Mucosa of stomach (tissue), 1 donor: ENCODE measurements at regions not wholly inside any gene's neighbourhood (a gene's known extent, or its start where the extent isn't known, plus 50 kb on each side); places are given as distances from the start of the nearest gene placed in this dataset.
A peak's percentile ranks its signal among the peaks of the same experiment; 100 is the strongest.
"Not testable (repeated sequence)": the region's sequence is repeated elsewhere in the genome, so short reads cannot be mapped to it uniquely, and the experiment has no call there.

Experiments
- H3K27me3 ChIP-seq: one replicate; pipeline ENCODE4 v1.7.0; 2013; ENCODE audit warnings: mild to moderate bottlenecking, low read length; ENCODE audit not compliant: control insufficient read depth, insufficient read depth
- H3K36me3 ChIP-seq: one replicate; pipeline ENCODE4 v1.7.0; 2013; ENCODE audit warnings: low read length; ENCODE audit not compliant: control insufficient read depth, insufficient read depth
- H3K4me1 ChIP-seq: one replicate; pipeline ENCODE4 v1.7.0; 2013; ENCODE audit warnings: mild to moderate bottlenecking, low read length; ENCODE audit not compliant: control insufficient read depth, insufficient read depth
- H3K4me3 ChIP-seq: one replicate; pipeline ENCODE4 v1.7.0; 2013; ENCODE audit warnings: low read length
- H3K9ac ChIP-seq: one replicate; pipeline ENCODE4 v1.7.0; 2013; ENCODE audit warnings: mild to moderate bottlenecking, low read length, moderate library complexity
- H3K9me3 ChIP-seq: one replicate; pipeline ENCODE4 v1.7.0; 2013; ENCODE audit warnings: mild to moderate bottlenecking, low read length, moderate library complexity; ENCODE audit not compliant: control insufficient read depth
- donor health status: Pancreatic carcinoma.

DNA sequence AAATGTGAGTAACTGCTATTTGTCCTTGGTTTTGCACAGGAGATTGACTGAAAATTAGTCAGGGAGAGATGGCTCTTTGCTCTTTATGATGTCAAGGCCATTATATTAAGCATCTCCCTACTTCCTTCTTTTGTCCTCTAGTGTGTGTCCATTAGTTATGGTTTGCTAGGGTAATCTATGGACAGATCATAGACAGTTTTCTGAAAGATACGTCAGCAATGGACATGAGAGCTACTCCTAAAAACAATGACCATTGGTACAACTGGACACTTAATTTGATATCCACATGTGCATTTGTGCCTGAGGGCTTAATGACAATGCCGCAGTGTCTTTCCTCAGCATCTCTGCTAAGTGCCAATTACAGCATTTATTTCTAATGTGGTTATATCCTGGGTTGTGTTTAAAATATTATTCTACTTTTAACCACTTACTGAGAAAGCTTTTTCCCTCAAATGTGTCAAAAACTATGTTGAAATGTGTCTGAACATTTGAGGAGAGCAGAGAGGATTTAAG is 218.2 kb upstream of the RFX3 start:
- Histone ChIP-seq H3K27me3 (no peaks in the 10 kb centered on the region), H3K4me3 (no peak overlapping the region), H3K9ac (no peak overlapping the region), H3K9me3 (no peaks in the 10 kb centered on the region), H3K36me3 (no peaks in the 10 kb centered on the region), H3K4me1 (no peaks in the 10 kb centered on the region)

DNA sequence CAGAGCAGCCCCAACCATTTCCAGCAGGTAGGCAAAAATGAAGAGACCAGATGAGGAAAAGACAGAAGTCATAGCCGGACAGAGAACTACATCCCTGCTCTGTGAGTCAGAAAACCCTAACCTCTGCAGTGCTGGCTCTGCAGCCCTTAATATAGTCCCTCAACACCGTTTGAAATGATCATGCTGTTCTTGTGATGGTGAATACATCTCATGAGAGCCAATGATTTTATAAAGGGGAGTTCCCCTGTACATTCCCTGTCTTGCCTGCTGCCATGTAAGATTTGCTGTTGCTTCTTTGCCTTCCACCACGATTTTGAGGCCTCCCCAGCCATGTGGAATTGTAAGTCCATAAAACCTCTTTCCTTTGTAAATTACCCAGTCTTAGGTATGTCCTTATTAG is 216.8 kb upstream of the RFX3 start:
- H3K27me3 ChIP-seq, result no peaks in the 10 kb centered on the region
- no peak overlapping the region for H3K4me3 ChIP-seq
- no peak overlapping the region for H3K9ac ChIP-seq
- no peaks in the 10 kb centered on the region for H3K4me1 ChIP-seq
- no peaks in the 10 kb centered on the region for H3K9me3 ChIP-seq
- no peaks in the 10 kb centered on the region for H3K36me3 ChIP-seq

DNA sequence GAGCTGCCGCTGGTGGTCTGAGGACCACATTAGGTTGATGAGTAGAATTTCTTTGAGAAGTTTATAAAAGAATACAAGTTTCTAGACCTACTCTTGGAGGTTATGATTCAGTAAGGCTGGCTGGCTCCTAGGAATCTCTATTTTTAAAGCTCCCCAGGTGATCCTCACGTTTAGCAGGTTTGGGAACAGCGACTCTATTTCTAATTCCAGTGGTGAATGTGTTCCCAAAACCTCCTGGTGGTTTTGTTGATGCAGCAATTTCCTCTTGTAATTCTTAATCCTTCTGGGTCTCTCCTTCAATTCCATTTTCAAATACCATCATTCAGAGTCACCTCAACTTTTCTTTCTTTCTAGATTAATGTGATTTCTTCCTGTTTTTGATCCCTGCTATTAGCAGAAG is 215.9 kb upstream of the RFX3 start:
- H3K36me3 ChIP-seq, result no peaks in the 10 kb centered on the region
- H3K27me3 ChIP-seq, result no peaks in the 10 kb centered on the region
- H3K4me3 ChIP-seq, result no peak overlapping the region
- no peak overlapping the region for H3K9ac ChIP-seq
- no peaks in the 10 kb centered on the region for H3K4me1 ChIP-seq
- H3K9me3 ChIP-seq, result no peaks in the 10 kb centered on the region

DNA sequence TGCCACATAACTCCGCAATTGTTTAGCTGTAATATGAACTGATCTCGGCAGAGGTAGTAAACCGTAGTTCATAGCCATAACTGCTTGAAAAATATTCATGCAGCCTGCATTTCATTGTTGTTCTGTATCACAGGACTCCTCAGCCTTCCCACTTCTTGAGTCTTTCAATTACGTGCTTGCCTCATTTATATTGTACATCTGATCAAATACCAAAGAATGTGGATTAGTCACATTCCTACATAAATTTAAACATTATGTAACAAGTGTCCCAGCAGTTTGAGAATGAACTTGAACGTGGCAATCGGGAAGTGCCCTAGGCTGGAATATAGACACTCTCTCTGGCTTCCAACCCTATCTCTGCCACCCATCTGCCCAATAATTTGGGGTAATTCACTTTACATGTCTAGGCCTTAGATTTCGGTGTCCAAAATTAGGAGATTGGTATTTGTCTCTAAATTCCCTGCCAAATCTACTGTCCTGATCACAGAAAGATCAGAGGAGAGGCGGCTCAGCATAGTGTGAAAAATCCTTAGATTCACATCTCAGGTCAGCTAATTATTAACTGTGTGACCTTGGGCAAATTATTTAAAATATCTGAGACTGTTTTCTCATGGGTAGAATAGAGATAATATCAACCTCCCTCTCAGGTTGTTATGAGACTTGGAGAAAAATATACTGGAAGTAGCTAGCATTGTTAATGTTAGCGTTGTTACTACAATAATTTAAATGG is 215.1 kb upstream of the RFX3 start:
- Histone ChIP-seq H3K4me3 (no peak overlapping the region), H3K36me3 (no peaks in the 10 kb centered on the region), H3K9ac (no peak overlapping the region), H3K4me1 (no peaks in the 10 kb centered on the region), H3K9me3 (no peaks in the 10 kb centered on the region), H3K27me3 (no peaks in the 10 kb centered on the region)

DNA sequence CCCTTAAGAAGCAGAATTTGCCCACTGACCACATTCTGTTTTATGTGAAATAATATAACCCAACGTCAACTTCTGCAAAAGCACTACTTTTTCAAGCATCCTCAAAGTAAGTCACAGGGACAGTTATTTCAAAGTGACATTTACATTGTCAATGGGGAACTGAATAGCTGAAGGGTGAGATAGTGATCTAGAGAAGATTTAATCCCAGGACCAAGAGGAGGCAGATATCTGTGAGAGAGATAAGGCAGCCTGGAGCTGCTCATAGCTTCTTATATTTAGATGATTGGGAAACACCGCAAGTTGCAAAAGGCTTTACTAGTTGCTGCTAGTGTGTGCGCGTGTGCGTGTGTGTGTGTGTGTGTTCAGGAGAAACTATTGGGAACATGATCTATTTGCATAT is 210.4 kb upstream of the RFX3 start:
- no peak overlapping the region for H3K4me3 ChIP-seq

DNA sequence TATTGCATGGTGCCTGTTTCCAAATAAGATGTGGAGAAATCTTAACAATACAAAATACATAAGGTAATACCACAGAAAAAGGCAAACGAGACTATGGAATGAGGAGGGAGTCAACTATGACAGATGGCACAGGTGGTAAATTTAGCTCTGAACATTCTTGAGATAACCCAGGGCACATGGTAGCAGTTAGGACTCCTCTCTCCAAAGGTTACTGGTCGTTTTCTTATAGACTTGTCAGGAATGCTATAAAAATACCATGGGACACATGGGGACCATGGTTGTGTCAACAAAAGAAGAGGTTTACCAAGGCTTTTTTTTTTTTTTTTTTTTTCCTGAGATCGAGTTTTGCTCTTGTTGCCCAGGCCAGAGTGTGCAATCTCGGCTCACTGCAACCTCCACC is 209.4 kb upstream of the RFX3 start:
- H3K4me3 ChIP-seq, result no peak overlapping the region
- H3K9me3 ChIP-seq, result no peaks in the 10 kb centered on the region
- no peaks in the 10 kb centered on the region for H3K27me3 ChIP-seq
- H3K36me3 ChIP-seq, result no peaks in the 10 kb centered on the region
- no peaks in the 10 kb centered on the region for H3K4me1 ChIP-seq
- H3K9ac ChIP-seq, result no peak overlapping the region

More for the DNA sequence above, 210.4 kb upstream of the RFX3 start:
- no peaks in the 10 kb centered on the region for H3K9me3 ChIP-seq
- no peaks in the 10 kb centered on the region for H3K27me3 ChIP-seq
- H3K4me1 ChIP-seq, result no peaks in the 10 kb centered on the region
- H3K9ac ChIP-seq, result no peak overlapping the region
- H3K36me3 ChIP-seq, result no peaks in the 10 kb centered on the region

DNA sequence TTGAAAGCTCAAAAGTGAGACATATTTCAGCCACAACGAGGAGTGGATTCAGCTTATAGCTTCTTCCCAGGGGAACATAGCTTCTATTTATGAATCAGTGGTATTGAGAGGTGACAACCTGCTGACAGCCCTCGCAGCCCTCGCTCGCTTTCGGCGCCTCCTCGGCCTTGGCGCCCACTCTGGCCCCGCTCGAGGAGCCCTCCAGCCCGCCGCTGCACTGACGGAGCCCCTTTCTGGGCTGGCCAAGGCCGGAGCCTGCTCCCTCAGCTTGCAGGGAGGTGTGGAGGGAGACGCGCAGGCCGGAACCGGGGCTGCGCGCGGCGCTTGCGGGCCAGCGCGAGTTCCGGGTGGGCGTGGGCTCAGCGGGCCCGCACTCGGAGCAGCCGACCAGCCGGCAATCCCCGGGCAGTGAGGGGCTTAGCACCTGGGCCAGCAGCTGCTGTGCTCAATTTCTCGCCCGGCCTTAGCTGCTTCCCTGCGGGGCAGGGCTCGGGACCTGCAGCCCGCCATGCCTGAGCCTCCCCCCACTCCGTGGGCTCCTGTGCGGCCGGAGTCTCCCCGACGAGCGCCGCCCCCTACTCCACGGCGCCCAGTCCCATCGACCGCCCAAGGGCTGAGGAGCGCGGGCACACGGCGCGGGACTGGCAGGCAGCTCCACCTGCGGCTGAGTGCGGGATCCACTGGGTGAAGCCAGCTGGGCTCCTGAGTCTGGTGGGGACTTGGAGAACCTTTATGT is 207.9 kb upstream of the RFX3 start:
- not testable (repeated sequence) for H3K36me3 ChIP-seq, H3K27me3 ChIP-seq, H3K4me1 ChIP-seq, H3K9ac ChIP-seq, H3K9me3 ChIP-seq, H3K4me3 ChIP-seq

DNA sequence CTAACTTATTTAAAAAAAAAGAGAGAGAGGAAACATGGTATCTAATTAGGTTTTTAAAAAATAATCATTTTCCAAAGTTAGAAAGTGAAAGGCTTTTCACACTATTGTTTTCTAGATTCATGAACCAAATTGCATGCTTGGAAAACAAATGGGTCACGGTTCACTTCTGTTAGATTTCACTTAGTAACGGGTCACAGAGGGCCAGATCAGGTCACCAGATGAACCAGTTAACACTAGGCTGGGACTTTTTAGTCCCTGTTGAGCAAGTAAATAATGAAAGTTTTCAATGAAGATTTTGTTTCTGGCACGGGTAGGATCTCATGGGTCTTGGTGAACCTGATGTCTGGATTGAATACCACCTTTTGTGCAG is 207.2 kb upstream of the RFX3 start:
- no peaks in the 10 kb centered on the region for H3K36me3 ChIP-seq
- H3K9ac ChIP-seq, result no peak overlapping the region
- no peaks in the 10 kb centered on the region for H3K4me1 ChIP-seq
- no peaks in the 10 kb centered on the region for H3K9me3 ChIP-seq
- H3K27me3 ChIP-seq, result no peaks in the 10 kb centered on the region
- no peak overlapping the region for H3K4me3 ChIP-seq

DNA sequence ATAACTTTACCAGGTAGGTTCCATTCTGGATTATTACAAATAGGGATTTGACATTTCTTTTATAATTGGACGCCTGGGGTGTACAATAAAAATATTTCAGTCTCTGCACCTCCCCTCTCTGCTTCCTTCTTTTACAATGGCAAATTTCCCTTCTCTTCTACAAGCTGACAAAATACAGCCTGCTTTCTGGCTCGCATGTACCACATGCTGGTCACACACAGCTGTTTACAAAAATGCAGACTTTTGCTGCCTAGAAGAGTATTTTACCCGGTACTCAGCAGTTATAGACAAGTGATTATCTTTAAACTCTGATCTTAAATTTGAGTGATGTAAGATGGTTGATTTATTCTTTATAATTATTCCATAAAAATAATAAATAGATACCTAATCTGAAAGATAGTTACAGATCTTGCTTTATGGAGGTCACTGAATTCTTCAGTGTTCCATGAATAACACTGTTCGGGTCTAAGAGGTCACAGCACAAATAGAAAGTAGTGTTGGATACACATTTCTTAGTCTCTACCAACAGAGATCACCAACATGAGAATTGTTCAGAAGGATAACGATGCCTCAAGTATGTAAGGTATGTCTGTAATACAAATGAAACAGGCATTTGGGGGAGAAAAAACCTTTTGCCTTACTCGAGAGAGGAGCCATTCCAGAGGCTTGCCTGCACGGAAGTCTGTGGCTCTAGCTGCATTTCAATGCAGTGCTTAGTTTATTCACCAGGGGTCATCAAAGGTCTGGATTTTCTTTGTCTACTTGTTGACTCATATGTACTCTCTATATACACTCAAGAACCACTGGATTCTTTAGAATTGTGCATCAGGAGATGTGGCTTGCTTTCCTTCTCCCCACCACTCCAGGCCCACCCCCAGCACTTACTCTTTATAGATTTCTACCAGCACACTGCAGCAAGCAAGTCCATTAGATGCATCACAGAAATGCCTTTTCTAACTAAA is 206.6 kb upstream of the RFX3 start:
- Histone ChIP-seq H3K9me3 (no peaks in the 10 kb centered on the region), H3K4me1 (no peaks in the 10 kb centered on the region), H3K36me3 (no peaks in the 10 kb centered on the region), H3K4me3 (no peak overlapping the region), H3K27me3 (no peaks in the 10 kb centered on the region), H3K9ac (peak overlapping the region; percentile 60)

DNA sequence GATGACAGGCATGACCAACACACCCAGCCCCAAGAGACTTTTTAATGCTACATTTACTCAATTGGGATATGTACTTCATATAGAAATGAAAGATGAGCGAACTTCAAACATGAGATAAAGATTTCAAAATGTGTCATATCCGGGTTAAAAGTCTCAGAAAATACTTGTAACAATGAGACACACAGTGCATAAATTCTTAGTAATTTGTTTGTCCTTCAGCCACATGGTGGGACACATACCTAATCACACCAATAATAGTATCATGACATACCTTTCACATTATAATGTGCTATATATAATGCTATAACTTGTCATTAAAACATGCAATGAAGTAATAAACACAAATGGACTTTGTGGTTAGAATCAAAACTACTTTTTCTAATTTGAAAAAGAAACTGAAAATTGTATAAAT is 204.7 kb upstream of the RFX3 start:
- Histone ChIP-seq H3K9me3 (no peaks in the 10 kb centered on the region), H3K27me3 (no peaks in the 10 kb centered on the region), H3K4me3 (no peak overlapping the region), H3K9ac (no peak overlapping the region), H3K4me1 (no peaks in the 10 kb centered on the region), H3K36me3 (no peaks in the 10 kb centered on the region)

DNA sequence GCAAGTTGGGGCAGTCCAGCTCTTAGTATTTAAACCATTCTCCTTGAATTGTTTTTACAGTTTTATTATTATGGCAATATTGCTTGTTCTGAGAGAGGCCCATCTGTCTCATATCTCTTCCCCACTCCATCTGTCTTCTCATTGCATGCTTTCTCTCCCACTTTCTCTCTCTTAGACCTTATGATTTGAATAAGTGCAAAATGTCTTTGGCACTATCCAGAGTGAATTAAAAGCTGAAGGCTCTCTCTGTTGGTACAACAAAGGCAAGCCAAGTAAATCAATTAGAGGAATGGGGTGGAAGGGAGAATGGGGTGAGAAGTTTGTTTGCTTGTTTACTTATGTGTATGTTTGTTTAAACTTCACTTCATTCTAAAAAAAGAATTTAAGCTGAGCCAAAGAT is 195.3 kb upstream of the RFX3 start:
- H3K27me3 ChIP-seq, result no peaks in the 10 kb centered on the region
- no peaks in the 10 kb centered on the region for H3K4me1 ChIP-seq
- H3K9ac ChIP-seq, result no peak overlapping the region
- H3K36me3 ChIP-seq, result no peaks in the 10 kb centered on the region
- H3K4me3 ChIP-seq, result no peak overlapping the region
- H3K9me3 ChIP-seq, result no peaks in the 10 kb centered on the region

DNA sequence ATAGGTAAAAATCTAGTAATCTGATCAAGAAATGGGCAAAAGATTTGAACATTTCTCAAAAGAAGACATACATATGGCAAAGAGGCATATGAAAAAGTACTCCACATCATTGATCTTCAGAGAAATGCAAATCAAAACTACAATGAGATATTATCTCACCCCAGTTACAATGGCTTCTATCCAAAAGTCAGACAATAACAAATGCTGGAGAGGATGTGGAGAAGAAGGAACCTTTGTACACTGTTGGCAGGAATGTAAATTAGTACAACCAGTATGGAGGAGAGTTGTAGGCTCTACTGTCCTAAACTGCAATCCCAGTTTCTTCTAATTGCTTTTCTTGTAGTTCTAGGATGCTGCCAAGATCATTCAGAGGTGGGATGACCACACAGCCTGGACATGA is 193.5 kb upstream of the RFX3 start:
- Histone ChIP-seq H3K9me3 (no peaks in the 10 kb centered on the region), H3K36me3 (no peaks in the 10 kb centered on the region), H3K9ac (no peak overlapping the region), H3K27me3 (no peaks in the 10 kb centered on the region), H3K4me1 (no peaks in the 10 kb centered on the region), H3K4me3 (no peak overlapping the region)
